Tibial nerve (tissue), 4 donors: ENCODE measurements at regions not wholly inside any gene's neighbourhood (a gene's known extent, or its start where the extent isn't known, plus 50 kb on each side); places are given as distances from the start of the nearest gene placed in this dataset.

Experiments
- CTCF ChIP-seq, 5 experiments: fragments of 200-600 bp in 3 of 5; fragments of 450-650 bp in 2 of 5; sonication (generic) in 3 of 5; IDR thresholded peaks; one replicate each; pipeline ENCODE4 v1.5.1; 2016 to 2019; ENCODE audit warnings: antibody characterized with exemption in 5 of 5, mild to moderate bottlenecking in 3 of 5, moderate library complexity in 2 of 5
- EP300 ChIP-seq, 2 donors: sonication (generic); formaldehyde crosslinking; IDR thresholded peaks; one replicate each; pipeline ENCODE4 v1.6.1; 2017; ENCODE audit warnings: antibody characterized with exemption in 2 of 2, mild to moderate bottlenecking in 1 of 2
- POLR2A ChIP-seq, 2 donors: fragments of 450-650 bp; IDR thresholded peaks; one replicate each; pipeline ENCODE4 v1.6.1; 2017; ENCODE audit warnings: antibody characterized with exemption in 2 of 2, mild to moderate bottlenecking in 2 of 2, moderate library complexity in 2 of 2

- TF ChIP-seq CTCF (IDR thresholded peaks at IDR 0.05) (no peak), POLR2A (IDR thresholded peaks at IDR 0.05) (no peak), EP300 (IDR thresholded peaks at IDR 0.05) (no peak)
These were observed 1368.1 kb downstream of the EFNB2 start for GRCh38 chr13:105167385-105167784.
